H54 (cell line): ENCODE measurements at regions not wholly inside any gene's neighbourhood (a gene's known extent, or its start where the extent isn't known, plus 50 kb on each side); places are given as distances from the start of the nearest gene placed in this dataset.
A peak's percentile ranks its signal among the peaks of the same experiment; 100 is the strongest.
"Not testable (repeated sequence)": the region's sequence is repeated elsewhere in the genome, so short reads cannot be mapped to it uniquely, and the experiment has no call there.

Source experiments
- DNase-seq: peaks from one replicate; pipeline ENCODE4 v3.0.0; 2011; ENCODE audit warnings: low spot score, mixed read lengths; ENCODE audit not compliant: insufficient read length
- FAIRE-seq: peaks from 3 replicates; lab custom pipeline; 2011; peaks lifted over from hg19 to GRCh38; lab: Jason Lieb, UNC
- POLR2A ChIP-seq: IDR thresholded peaks from 2 replicates; pipeline ENCODE4 v1.6.1; 2011; ENCODE audit warnings: low read depth, mild to moderate bottlenecking, low read length

DNA sequence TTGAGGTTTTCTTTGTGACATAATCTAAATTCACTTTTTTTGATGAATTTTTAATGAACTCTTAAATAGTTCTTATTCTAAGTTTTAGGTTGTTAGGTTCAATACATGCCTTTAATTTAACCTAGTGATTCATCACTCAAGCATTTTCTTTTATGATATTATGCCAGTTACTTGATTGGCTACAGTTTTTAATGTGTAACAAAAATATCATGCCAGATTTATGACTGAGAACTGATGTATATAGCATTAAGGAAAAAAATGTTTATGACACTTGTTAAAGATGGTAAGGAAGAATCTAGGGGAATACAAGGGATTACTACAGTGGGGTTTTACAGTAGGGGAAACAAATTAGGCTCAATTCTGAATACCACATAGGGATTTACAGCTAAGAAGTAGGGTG is 103.1 kb downstream of the VGLL3 start:
- TF ChIP-seq POLR2A, result no peak
- FAIRE-seq, result no peak
- DNase-seq, result no peak

DNA sequence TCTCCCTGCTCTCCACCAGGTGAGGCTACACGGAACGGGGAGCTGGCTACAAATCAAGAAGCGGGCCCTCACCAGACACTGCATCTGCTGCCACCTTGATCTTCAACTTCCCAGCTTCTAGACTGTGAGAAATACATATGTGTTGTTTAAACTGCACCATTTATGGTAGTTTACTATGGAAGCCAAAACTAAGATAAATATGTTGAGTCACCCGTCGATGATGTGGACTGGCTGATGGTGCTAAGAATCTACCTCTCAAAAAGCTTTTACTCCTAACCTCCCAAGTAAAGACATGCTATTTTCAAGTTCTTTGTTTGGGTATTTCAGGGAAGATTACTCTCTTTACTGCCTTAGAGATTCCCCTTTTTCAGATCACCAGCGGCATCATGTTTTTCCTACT is 110.9 kb downstream of the VGLL3 start:
- FAIRE-seq, result no peak
- no peak for DNase-seq
- TF ChIP-seq POLR2A, result no peak

- DNase-seq, FAIRE-seq: not testable (repeated sequence)
Measured at GRCh38 chr3:86876504-86877181, 114.3 kb downstream of the VGLL3 start.

GRCh38 chr3:86874790-86875189 is 116.2 kb downstream of the VGLL3 start:
- not testable (repeated sequence) for DNase-seq, FAIRE-seq

GRCh38 chr3:86869566-86869965 is 121.4 kb downstream of the VGLL3 start:
- DNase-seq, result no peak
- FAIRE-seq, result no peak
- TF ChIP-seq POLR2A, result no peak

DNA sequence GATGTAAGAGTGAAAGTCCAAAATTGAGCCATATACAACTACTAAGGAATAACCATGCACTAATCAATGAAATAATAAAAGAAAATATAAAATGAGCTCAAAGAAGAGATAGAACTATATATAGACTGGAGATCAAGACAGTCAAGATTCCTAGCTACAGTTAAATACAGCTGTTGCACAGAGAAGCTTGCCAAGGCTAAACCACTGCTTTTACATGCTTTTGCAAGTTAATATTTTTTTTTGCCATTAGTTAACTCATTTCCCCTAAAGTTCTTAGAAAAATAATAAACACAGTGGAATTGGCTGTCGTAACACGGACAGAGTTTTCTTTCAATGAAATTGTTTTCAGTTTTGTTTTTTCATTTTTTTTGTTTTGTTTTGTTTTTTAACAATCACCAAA is 123.0 kb downstream of the VGLL3 start:
- TF ChIP-seq POLR2A, result no peak
- FAIRE-seq, result no peak
- DNase-seq, result no peak

DNA sequence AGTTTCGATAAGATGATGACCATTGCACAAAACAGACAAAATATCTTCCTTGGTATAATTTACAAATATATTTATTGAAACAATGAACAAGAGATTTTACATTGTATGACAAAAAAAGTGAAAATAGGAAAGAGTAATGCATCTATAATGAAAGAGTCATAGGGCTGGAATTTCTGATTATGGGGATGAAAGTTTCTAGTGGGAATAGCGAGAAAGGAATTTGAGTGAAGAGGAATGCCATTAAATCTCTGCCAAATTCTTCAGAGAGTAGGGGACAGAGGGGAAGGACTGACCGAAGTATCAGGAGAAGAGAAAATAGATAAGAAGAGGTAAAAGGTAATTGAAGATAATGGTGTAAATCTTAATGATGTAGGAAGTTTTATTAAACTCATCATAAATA is 125.4 kb downstream of the VGLL3 start:
- no peak for FAIRE-seq
- no peak for TF ChIP-seq POLR2A
- DNase-seq, result no peak

- no peak for DNase-seq
- TF ChIP-seq POLR2A, result no peak
- FAIRE-seq, result no peak
Measured at GRCh38 chr3:86856711-86857110, 134.2 kb downstream of the VGLL3 start.

- no peak for FAIRE-seq
- TF ChIP-seq POLR2A, result no peak
- no peak for DNase-seq
Measured at GRCh38 chr3:86849991-86850390, 141.0 kb downstream of the VGLL3 start.

- FAIRE-seq, result no peak
- no peak for DNase-seq
- no peak for TF ChIP-seq POLR2A
Measured at GRCh38 chr3:86845726-86846125, 145.2 kb downstream of the VGLL3 start.

DNA sequence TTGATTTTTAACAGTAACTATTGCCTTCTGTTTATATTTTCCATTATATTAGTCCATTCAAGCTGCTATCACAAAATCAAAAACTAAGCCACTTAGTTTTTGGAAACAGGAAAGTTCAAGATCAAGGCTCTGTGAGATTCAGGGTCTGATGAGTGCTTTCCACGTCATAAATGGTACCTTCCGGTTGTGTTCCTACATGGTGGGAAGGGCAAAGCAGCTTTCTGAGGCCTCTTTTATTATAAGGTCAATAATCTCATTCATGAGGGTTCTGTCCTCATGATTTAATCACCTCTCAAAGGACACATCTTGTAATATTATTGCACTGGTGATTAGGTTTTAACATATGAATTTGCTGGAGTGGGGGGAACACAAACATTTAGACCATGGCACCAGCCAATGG is 152.0 kb downstream of the VGLL3 start:
- no peak for TF ChIP-seq POLR2A
- no peak for FAIRE-seq
- no peak for DNase-seq

GRCh38 chr3:86837871-86838270 is 153.1 kb downstream of the VGLL3 start:
- FAIRE-seq (no peak), DNase-seq (no peak)
- no peak for TF ChIP-seq POLR2A

DNA sequence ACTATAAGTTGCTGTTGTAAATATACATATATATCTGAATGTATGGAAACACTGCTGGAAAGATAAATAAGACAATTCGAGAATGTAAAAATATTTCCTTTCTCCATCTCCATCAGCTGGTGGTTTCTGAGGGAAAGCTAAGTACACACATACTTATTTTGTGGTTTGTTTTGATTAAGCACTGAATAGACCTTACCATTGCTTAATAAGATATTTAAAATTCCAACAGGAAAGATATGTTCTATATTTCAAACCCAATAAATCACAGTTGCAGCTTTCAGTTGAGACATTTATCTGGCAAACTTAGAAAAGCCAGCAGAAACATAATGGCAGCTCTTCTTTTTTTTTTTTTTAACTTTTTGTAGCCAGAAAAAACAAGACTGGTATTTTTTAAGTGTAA is 160.4 kb downstream of the VGLL3 start:
- FAIRE-seq (peak; percentile 57), DNase-seq (no peak)
- TF ChIP-seq POLR2A, result no peak

- FAIRE-seq, result no peak
- TF ChIP-seq POLR2A, result no peak
Measured at GRCh38 chr3:86828751-86829150, 162.2 kb downstream of the VGLL3 start.

GRCh38 chr3:86827582-86827981 is 163.4 kb downstream of the VGLL3 start:
- not testable (repeated sequence) for DNase-seq, FAIRE-seq

More at GRCh38 chr3:86828751-86829150, 162.2 kb downstream of the VGLL3 start:
- DNase-seq, result no peak
